ENCODE measurements at regions not wholly inside any gene's neighbourhood (a gene's known extent, or its start where the extent isn't known, plus 50 kb on each side); places are given as distances from the start of the nearest gene placed in this dataset.

DNA sequence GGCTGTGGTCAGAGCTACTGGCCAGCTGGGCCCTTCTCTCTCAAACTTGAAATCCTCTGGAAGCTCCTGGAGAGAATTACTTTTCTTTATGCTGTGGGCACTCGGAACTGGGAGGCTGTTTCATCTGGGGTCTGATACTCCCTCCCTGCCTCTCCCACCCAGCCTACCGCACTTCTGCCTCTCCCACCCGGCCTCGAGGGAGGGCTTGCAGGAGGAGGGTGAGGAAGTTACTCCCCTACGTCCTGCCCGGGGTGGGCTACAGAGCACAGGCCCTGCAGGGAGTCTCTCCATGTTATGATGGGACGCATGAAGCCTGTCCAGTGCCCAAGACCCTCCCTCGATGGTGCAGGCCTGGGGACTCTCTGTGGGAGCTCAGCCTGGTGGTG lies 584.6 kb upstream of the MKI67 start:
- no peak for DNase-seq (ENCODE audit: low spot score)
- TF ChIP-seq, protein P1, sequence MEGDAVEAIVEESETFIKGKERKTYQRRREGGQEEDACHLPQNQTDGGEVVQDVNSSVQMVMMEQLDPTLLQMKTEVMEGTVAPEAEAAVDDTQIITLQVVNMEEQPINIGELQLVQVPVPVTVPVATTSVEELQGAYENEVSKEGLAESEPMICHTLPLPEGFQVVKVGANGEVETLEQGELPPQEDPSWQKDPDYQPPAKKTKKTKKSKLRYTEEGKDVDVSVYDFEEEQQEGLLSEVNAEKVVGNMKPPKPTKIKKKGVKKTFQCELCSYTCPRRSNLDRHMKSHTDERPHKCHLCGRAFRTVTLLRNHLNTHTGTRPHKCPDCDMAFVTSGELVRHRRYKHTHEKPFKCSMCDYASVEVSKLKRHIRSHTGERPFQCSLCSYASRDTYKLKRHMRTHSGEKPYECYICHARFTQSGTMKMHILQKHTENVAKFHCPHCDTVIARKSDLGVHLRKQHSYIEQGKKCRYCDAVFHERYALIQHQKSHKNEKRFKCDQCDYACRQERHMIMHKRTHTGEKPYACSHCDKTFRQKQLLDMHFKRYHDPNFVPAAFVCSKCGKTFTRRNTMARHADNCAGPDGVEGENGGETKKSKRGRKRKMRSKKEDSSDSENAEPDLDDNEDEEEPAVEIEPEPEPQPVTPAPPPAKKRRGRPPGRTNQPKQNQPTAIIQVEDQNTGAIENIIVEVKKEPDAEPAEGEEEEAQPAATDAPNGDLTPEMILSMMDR (IDR thresholded peaks at IDR 0.05; ENCODE audit: extremely low read depth, insufficient read depth, missing control alignments): no peak
- in situ Hi-C loops (cut with MboI; ENCODE audit: low pct_unique_long_range_greater_than_20kb, low sequenced_read_pairs, unreplicated experiment): no loop called here

DNA sequence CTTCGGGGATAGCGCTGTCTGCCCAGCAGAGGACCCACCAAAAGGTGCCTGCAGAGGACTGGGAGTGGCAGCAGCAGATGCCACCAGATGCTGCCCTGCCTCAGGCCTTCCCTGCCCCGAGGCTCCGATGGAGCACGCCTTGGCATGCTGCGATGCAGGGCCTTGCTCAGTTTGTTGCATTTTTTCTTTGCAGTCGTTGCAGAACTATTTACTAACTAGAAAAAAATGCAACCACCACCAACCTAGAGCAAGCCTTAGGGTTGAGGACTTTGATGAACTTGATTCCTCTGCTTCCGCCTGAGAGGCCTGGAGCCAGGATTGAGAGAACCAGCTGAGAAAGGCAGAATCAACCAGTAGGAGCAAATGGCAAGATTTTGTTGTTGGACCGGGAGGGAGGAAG lies 585.6 kb upstream of the MKI67 start:
- DNase-seq (ENCODE audit: low spot score): no peak
- in situ Hi-C loops (cut with MboI; ENCODE audit: low pct_unique_long_range_greater_than_20kb, low sequenced_read_pairs, unreplicated experiment): no loop called here

DNA sequence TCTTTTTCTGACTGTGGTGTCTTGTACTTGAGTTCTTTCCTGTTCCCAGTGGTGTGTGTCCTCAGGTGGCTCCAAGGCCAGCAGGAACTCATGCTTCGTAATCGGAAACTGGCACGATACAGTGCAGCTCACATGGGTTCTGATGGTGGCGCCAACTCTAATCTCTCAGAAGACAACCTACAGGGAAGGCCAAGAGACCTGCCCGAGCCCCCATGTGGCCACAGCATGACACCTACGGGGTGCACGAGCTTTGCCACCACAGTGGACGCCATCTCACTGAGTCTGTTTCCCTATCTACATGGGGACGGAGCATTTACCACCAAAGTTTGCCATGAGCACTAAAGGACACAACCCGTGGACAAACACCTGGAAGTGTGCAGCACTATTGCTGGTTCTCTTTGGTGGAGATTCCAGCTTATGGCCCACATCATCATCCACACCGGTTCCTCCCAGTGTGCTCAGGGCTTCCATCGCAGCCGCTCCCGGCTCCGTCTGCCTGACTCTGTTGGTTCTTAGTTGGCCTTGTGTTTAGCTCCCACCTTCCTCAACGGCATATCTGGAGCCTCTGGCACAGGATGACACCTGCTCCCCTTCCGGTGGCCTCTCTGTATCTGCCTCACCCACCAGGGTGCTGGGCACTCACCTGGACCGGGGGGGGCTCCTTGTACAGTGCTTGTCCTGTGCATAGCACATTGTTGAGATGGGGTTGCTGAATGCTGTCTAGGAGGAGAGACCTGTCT lies 586.6 kb upstream of the MKI67 start:
- no peak for DNase-seq (ENCODE audit: low spot score)

More for the DNA sequence above, 585.6 kb upstream of the MKI67 start:
- TF ChIP-seq, protein P1 (IDR thresholded peaks at IDR 0.05; ENCODE audit: extremely low read depth, insufficient read depth, missing control alignments): no peak

DNA sequence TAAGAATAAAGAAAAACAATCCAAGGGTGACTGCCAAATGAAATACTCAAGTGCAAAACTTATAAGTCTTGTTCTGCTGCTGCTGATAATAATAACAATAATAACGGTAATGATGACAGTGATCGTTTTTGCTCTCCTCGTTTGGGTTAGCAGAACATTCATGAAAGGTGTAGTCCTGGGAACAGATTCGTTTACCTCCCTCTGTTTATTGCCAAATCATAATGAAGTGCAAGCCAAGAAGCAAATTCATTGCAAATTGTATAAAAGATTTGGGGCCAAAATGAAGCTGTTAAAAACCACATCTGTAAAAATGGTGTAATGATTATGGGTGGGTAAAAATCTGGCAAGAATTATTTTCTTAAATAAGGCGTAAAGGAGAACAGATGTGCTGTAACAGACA lies 587.2 kb upstream of the MKI67 start:
- in situ Hi-C loops (cut with MboI; ENCODE audit: low pct_unique_long_range_greater_than_20kb, low sequenced_read_pairs, unreplicated experiment): no loop called here
- TF ChIP-seq, protein P1 (IDR thresholded peaks at IDR 0.05; ENCODE audit: extremely low read depth, insufficient read depth, missing control alignments): no peak
- no peak for DNase-seq (ENCODE audit: low spot score)

More for the DNA sequence above, 586.6 kb upstream of the MKI67 start:
- TF ChIP-seq, protein P1 (IDR thresholded peaks at IDR 0.05; ENCODE audit: extremely low read depth, insufficient read depth, missing control alignments): no peak
- in situ Hi-C loops (cut with MboI; ENCODE audit: low pct_unique_long_range_greater_than_20kb, low sequenced_read_pairs, unreplicated experiment): no loop called here

DNA sequence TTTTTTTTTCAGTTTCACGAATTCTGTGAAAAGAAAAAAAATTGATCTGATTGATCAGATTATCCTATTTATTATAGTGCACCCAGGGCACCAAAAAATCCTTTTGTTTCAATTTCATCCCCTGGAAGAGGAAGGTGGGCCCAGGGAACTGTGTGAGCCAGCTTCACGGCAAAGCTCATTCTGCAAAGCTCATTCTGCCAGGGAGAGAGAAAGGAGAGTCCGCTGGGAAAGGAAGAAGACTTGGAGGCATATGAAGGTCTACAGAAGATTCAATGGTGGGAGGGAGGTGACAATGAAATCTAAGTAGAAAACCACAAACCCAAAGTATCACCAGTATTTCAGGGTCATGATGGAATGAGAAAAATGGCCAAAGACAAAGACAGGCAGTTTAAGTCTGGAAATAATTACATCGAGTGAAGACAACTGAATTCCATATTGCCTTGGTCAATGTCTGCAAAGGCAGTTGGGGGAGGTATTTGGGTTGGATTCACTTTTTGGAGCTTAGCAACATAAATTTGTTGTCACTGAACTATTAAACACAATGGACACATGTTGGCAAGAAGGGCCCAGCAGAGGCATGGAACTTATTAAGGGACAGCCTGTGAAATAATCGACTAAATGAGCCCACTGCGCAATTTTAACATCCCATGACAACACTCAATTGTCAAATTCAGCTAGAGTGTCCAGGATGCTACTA lies 587.8 kb upstream of the MKI67 start:
- no peak for DNase-seq (ENCODE audit: low spot score)
- in situ Hi-C loops (cut with MboI; ENCODE audit: low pct_unique_long_range_greater_than_20kb, low sequenced_read_pairs, unreplicated experiment): no loop called here
- TF ChIP-seq, protein P1 (IDR thresholded peaks at IDR 0.05; ENCODE audit: extremely low read depth, insufficient read depth, missing control alignments): no peak

DNA sequence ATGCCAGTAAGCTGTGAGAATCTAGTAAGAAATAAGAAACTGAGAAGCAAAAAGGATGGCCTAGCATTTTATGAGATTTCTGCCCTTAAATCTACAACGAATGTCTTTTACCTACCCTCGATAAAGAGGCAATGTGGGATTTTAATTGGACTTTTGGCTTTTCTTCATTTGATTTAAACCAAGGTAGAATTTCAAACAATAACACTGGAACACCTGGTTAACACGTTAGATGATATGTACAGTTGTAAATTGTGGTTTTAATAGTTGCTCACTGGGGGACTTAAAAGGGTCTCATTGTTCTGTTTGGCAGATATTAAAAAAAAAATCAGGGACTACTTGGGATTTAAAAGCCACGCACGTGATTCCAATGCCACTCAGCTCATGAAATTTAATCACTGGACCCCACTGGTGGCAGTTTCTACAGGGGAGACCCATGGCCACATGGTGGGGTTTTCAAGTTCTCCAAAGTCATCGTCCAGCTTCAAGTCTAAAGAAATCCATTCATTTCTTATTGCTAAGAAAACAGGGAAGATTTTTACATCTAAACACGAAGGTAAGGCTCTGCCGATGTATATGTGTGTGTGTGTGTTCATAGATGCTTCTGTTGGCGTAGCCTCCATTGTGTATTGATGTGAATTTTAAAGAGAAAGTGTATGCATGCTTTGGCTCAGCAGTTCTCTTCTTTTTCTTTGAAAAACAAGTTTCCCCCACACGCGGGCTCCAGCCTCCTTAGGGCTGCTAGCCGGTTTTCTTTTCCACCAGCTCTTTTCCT lies 588.6 kb upstream of the MKI67 start:
- TF ChIP-seq, protein P1 (IDR thresholded peaks at IDR 0.05; ENCODE audit: extremely low read depth, insufficient read depth, missing control alignments): no peak
- in situ Hi-C loops (cut with MboI; ENCODE audit: low pct_unique_long_range_greater_than_20kb, low sequenced_read_pairs, unreplicated experiment): no loop called here
- no peak for DNase-seq (ENCODE audit: low spot score)
